GM23248 (cell line): ENCODE measurements at regions not wholly inside any gene's neighbourhood (a gene's known extent, or its start where the extent isn't known, plus 50 kb on each side); places are given as distances from the start of the nearest gene placed in this dataset.

Source experiments
- DNase-seq: peaks from one replicate; pipeline ENCODE4 v3.0.0-alpha.2; 2015
- H2AFZ ChIP-seq: fragments of 200-600 bp; sonication (generic); 2 replicates; pipeline ENCODE4 v1.6.1; 2016; ENCODE audit warnings: antibody characterized with exemption
- H3F3A ChIP-seq: fragments of 200-600 bp; sonication (generic); 2 replicates; pipeline ENCODE4 v1.6.1; 2016; ENCODE audit warnings: mild to moderate bottlenecking, antibody characterized with exemption, mixed run types; ENCODE audit not compliant: insufficient read depth
- H3K27ac ChIP-seq: fragments of 200-600 bp; sonication (generic); 2 replicates; pipeline ENCODE4 v1.5.1; 2016; ENCODE audit warnings: mild to moderate bottlenecking
- H3K27me3 ChIP-seq: fragments of 200-600 bp; sonication (generic); replicated peaks from 2 replicates; pipeline ENCODE4 v1.6.1; 2016; ENCODE audit warnings: mild to moderate bottlenecking; ENCODE audit not compliant: insufficient read depth
- H3K36me3 ChIP-seq: fragments of 200-600 bp; sonication (generic); 2 replicates; pipeline ENCODE4 v1.6.1; 2016; ENCODE audit warnings: low read depth, mild to moderate bottlenecking
- H3K4me1 ChIP-seq: fragments of 200-600 bp; sonication (generic); 2 replicates; pipeline ENCODE4 v1.6.1; 2016; ENCODE audit warnings: mild to moderate bottlenecking; ENCODE audit not compliant: insufficient read depth
- H3K4me2 ChIP-seq: fragments of 200-600 bp; sonication (generic); one replicate; pipeline ENCODE4 v1.6.1; 2016; ENCODE audit warnings: mild to moderate bottlenecking; ENCODE audit not compliant: unreplicated experiment
- H3K4me3 ChIP-seq: fragments of 200-600 bp; sonication (generic); 2 replicates; pipeline ENCODE4 v1.5.1; 2016; ENCODE audit warnings: mild to moderate bottlenecking
- H3K79me2 ChIP-seq: fragments of 200-600 bp; sonication (generic); 2 replicates; pipeline ENCODE4 v1.6.1; 2016; ENCODE audit warnings: mild to moderate bottlenecking; ENCODE audit not compliant: insufficient read depth
- H3K9ac ChIP-seq: fragments of 200-600 bp; sonication (generic); 2 replicates; pipeline ENCODE4 v1.6.1; 2016; ENCODE audit warnings: mild to moderate bottlenecking
- H3K9me2 ChIP-seq: fragments of 200-600 bp; sonication (generic); 2 replicates; pipeline ENCODE4 v1.6.1; 2016; ENCODE audit warnings: mixed run types, mild to moderate bottlenecking, moderate library complexity; ENCODE audit not compliant: insufficient read depth
- H3K9me3 ChIP-seq: fragments of 200-600 bp; sonication (generic); one replicate; pipeline ENCODE4 v1.6.1; 2017; ENCODE audit warnings: low read depth
- H4K20me1 ChIP-seq: fragments of 200-600 bp; sonication (generic); 2 replicates; pipeline ENCODE4 v1.6.0; 2016; ENCODE audit not compliant: insufficient read depth
- EZH2 ChIP-seq: fragments of 200-600 bp; sonication (generic); IDR thresholded peaks from 2 replicates; pipeline ENCODE4 v1.6.1; 2018; ENCODE audit warnings: antibody characterized with exemption, mild to moderate bottlenecking; ENCODE audit not compliant: insufficient read depth, poor library complexity, severe bottlenecking
- EZH2phosphoT487 ChIP-seq: fragments of 200-600 bp; sonication (generic); IDR thresholded peaks from 2 replicates; pipeline ENCODE4 v1.6.1; 2018; ENCODE audit warnings: antibody characterized with exemption, moderate library complexity, mild to moderate bottlenecking, low read depth; ENCODE audit not compliant: insufficient read depth
- WGBS, 2 experiments: methylation state at CpG; one replicate each; pipeline ENCODE4 v1.1.6; 2015 to 2017; ENCODE audit warnings: low lambda C conversion rate in 2 of 2, low coverage in 1 of 2; ENCODE audit errors: missing lambda C conversion rate in 2 of 2; 5-methylcytosine and 5-hydroxymethylcytosine counted together
- in situ Hi-C: fragments of 300-500 bp; cut with MboI; formaldehyde crosslinking; loops from 2 replicates; pipeline ENCODE4 v1.15.0; 2020

DNA sequence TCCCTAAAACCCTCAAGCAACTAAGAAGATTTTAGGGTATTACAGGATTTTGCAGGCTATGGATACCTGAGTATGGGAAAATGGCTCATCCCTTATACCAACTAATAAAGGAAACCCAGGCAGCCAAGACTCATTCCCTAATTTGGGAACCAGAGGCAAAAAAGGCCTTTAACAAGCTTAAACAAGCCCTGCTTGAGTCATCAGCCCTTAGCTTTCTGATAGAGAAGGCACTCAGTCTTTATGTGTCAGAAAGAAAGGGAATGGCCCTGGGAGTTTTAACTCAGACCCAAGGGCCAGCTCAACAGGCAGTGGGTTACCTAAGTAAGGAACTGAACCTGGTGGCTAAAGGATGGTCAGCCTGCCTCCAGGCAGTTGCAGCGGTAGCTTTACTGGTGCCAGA is 96.9 kb upstream of the RMP24 start:
- TF ChIP-seq EZH2phosphoT487 (no peak), EZH2 (no peak)
- Histone ChIP-seq H3K27me3 (no peaks in the 10 kb centered on the region), H3K27ac (no peak overlapping the region), H4K20me1 (no peaks in the 10 kb centered on the region), H3K9me2 (no peaks in the 10 kb centered on the region), H3F3A (no peaks in the 10 kb centered on the region), H3K9me3 (no peaks in the 10 kb centered on the region), H3K4me1 (no peaks in the 10 kb centered on the region), H3K4me2 (no peak overlapping the region), H2AFZ (no peak overlapping the region), H3K36me3 (no peaks in the 10 kb centered on the region), H3K4me3 (no peak overlapping the region), H3K9ac (no peak overlapping the region), H3K79me2 (no peaks in the 10 kb centered on the region)
- WGBS, 2 experiments, result 6 to 9% methylated on average over 1 of the region's 1 CpG
- no peak for DNase-seq
- in situ Hi-C loops, result loop anchor here (25.0 kb wide), 1 partner anchor 88 kb away; no protein-coding TSS in a partner anchor

DNA sequence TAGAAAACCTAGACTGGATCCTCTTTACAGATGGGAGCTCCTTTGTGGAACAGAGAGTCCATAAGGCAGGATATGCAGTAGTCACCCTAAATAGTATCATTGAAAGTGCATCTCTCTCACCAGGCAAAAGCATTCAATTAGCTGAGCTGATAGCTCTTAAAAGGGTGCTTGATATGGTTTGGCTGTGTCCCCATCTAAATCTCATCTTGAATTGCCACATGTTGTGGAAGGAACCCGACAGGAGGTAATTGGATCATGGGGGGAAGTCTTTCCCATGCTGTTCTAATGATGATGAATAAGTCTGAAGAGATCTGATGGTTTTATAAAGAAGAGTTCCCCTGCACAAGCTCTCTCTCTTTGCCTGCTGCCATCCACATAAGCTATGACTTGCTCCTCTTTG is 96.2 kb upstream of the RMP24 start:
- no peak overlapping the region for H3K4me2 ChIP-seq
- H3K9me2 ChIP-seq, result no peaks in the 10 kb centered on the region
- H3K9me3 ChIP-seq, result no peaks in the 10 kb centered on the region
- H4K20me1 ChIP-seq, result no peaks in the 10 kb centered on the region
- H3K36me3 ChIP-seq, result no peaks in the 10 kb centered on the region
- no peak overlapping the region for H3K27ac ChIP-seq
- no peak overlapping the region for H3K9ac ChIP-seq
- H3K79me2 ChIP-seq, result no peaks in the 10 kb centered on the region
- H3F3A ChIP-seq, result no peaks in the 10 kb centered on the region
- DNase-seq, result no peak
- TF ChIP-seq EZH2 (no peak), EZH2phosphoT487 (no peak)
- no peaks in the 10 kb centered on the region for H3K27me3 ChIP-seq
- no peaks in the 10 kb centered on the region for H3K4me1 ChIP-seq
- H3K4me3 ChIP-seq, result no peak overlapping the region
- in situ Hi-C loops, result loop anchor here (25.0 kb wide), 1 partner anchor 89 kb away; no protein-coding TSS in a partner anchor
- 0 to 13% methylated on average over 1 of the region's 1 CpG for WGBS, 2 experiments
- no peak overlapping the region for H2AFZ ChIP-seq

DNA sequence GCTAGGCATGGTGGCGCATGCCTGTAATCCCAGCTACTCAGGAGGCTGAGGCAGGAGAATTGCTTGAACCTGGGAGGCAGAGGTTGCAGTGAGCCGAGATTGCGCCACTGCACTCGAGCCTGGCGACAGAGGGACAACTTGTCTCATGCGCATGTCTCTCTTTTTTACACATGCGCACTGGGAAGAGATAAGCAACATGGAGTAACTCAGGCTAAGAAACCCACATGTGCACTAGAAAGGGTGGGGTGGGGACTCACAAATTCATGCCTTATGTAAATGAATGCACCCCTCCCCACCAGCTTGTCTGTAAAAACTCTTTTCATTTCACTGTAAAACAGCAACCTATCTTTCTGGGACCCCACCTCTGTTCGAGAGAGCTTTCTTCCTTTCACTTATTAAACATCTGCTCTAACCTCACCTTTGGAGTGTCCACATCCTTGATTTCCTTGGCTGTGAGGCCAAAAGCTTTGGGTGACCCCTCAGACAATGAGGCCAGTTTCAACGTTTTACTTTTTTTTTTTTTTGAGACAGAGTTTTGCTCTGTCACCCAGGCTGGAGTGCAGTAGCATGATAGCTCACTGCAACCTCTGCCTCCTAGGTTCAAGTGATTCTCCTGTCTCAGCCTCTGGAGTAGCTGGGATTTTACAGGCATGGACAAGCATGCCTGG is 91.6 kb upstream of the RMP24 start:
- H3K4me1 ChIP-seq, result no peaks in the 10 kb centered on the region
- no peak overlapping the region for H3K9ac ChIP-seq
- no peaks in the 10 kb centered on the region for H3K79me2 ChIP-seq
- H3K27me3 ChIP-seq, result no peaks in the 10 kb centered on the region
- DNase-seq, result no peak
- 50 to 63% methylated on average over 9 of the region's 9 CpGs for WGBS, 2 experiments
- H3K4me2 ChIP-seq, result no peak overlapping the region
- in situ Hi-C loops, result loop anchor here (25.0 kb wide), 1 partner anchor 94 kb away; no protein-coding TSS in a partner anchor
- H3K4me3 ChIP-seq, result no peak overlapping the region
- no peaks in the 10 kb centered on the region for H3K9me3 ChIP-seq
- no peaks in the 10 kb centered on the region for H3K36me3 ChIP-seq
- H3K27ac ChIP-seq, result no peak overlapping the region
- no peaks in the 10 kb centered on the region for H3K9me2 ChIP-seq
- no peaks in the 10 kb centered on the region for H3F3A ChIP-seq
- H2AFZ ChIP-seq, result no peak overlapping the region
- H4K20me1 ChIP-seq, result no peaks in the 10 kb centered on the region
- no peak for TF ChIP-seq EZH2

DNA sequence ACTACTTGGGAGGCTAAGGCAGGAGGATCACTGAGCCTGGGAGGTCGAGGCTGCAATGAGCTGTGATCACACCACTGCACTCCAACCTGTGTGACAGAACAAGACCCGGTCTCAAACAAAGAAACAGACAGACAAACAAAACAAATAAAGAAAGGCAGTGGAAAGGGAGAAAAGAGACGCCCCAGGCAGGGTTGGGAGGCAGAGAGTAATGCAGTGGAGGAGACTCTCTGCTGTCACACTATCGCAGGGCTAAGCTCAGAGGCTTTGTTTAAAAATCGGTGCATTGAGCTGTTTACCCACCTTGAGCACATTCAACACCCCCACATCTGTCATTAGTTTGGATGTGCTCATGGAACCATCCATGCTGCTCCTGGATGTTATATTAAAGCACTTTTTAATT is 84.2 kb upstream of the RMP24 start:
- no peak overlapping the region for H3K9ac ChIP-seq
- H3K27me3 ChIP-seq, result no peaks in the 10 kb centered on the region; the same call in 1 of the 2 replicates
- in situ Hi-C loops, result loop anchor here (25.0 kb wide), 1 partner anchor 101 kb away; no protein-coding TSS in a partner anchor
- H4K20me1 ChIP-seq, result no peaks in the 10 kb centered on the region
- no peak overlapping the region for H2AFZ ChIP-seq
- no peak overlapping the region for H3K4me2 ChIP-seq
- no peaks in the 10 kb centered on the region for H3K79me2 ChIP-seq
- H3K4me1 ChIP-seq, result no peaks in the 10 kb centered on the region
- no peak for DNase-seq
- no peaks in the 10 kb centered on the region for H3F3A ChIP-seq
- H3K4me3 ChIP-seq, result no peak overlapping the region
- no peaks in the 10 kb centered on the region for H3K9me3 ChIP-seq
- no peaks in the 10 kb centered on the region for H3K36me3 ChIP-seq
- no peak overlapping the region for H3K27ac ChIP-seq
- whole genome bisulfite sequencing, 2 experiments, result 23 to 34% methylated on average over 5 of the region's 5 CpGs
- no peak for TF ChIP-seq EZH2
- no peak for TF ChIP-seq EZH2phosphoT487
- H3K9me2 ChIP-seq, result no peaks in the 10 kb centered on the region
